ENCODE measurements at regions not wholly inside any gene's neighbourhood (a gene's known extent, or its start where the extent isn't known, plus 50 kb on each side); places are given as distances from the start of the nearest gene placed in this dataset.

- no peak for DNase-seq
Measured at GRCh38 chr2:220673151-220673874, 898.8 kb downstream of the EPHA4 start.

GRCh38 chr2:220674033-220674432, 898.1 kb downstream of the EPHA4 start:
- DNase-seq: no peak

- DNase-seq: no peak
Measured at GRCh38 chr2:220676695-220677094, 895.4 kb downstream of the EPHA4 start.

GRCh38 chr2:220678943-220679342, 893.2 kb downstream of the EPHA4 start:
- DNase-seq: no peak

GRCh38 chr2:220682616-220683015, 889.5 kb downstream of the EPHA4 start:
- no peak for DNase-seq

- no peak for DNase-seq
Measured at GRCh38 chr2:220684099-220684498, 888.0 kb downstream of the EPHA4 start.

GRCh38 chr2:220687231-220687843, 884.8 kb downstream of the EPHA4 start:
- peak; percentile 64 for DNase-seq

GRCh38 chr2:220695397-220696279, 876.5 kb downstream of the EPHA4 start:
- no peak for DNase-seq

GRCh38 chr2:220696280-220696669, 875.8 kb downstream of the EPHA4 start:
- no peak for DNase-seq

GRCh38 chr2:220697011-220697410, 875.1 kb downstream of the EPHA4 start:
- no peak for DNase-seq

GRCh38 chr2:220701115-220701514, 871.0 kb downstream of the EPHA4 start:
- DNase-seq: no peak

GRCh38 chr2:220703279-220703678, 868.8 kb downstream of the EPHA4 start:
- DNase-seq: no peak

- no peak for DNase-seq
Measured at GRCh38 chr2:220704081-220704480, 868.0 kb downstream of the EPHA4 start.

GRCh38 chr2:220704810-220705209, 867.3 kb downstream of the EPHA4 start:
- DNase-seq: no peak

GRCh38 chr2:220705678-220706077, 866.4 kb downstream of the EPHA4 start:
- no peak for DNase-seq

GRCh38 chr2:220707261-220707660, 864.8 kb downstream of the EPHA4 start:
- no peak for DNase-seq

GRCh38 chr2:220708366-220708765, 863.7 kb downstream of the EPHA4 start:
- no peak for DNase-seq

GRCh38 chr2:220717283-220717682, 854.8 kb downstream of the EPHA4 start:
- no peak for DNase-seq

- no peak for DNase-seq
Measured at GRCh38 chr2:220736778-220737177, 835.3 kb downstream of the EPHA4 start.

GRCh38 chr2:220743203-220743602, 828.9 kb downstream of the EPHA4 start:
- no peak for DNase-seq

- no peak for DNase-seq
Measured at GRCh38 chr2:220744861-220745260, 827.2 kb downstream of the EPHA4 start.

GRCh38 chr2:220745682-220746081, 826.4 kb downstream of the EPHA4 start:
- no peak for DNase-seq

- DNase-seq: no peak
Measured at GRCh38 chr2:220747736-220748135, 824.4 kb downstream of the EPHA4 start.
